ENCODE measurements at regions not wholly inside any gene's neighbourhood (a gene's known extent, or its start where the extent isn't known, plus 50 kb on each side); places are given as distances from the start of the nearest gene placed in this dataset.
"Not testable (repeated sequence)": the region's sequence is repeated elsewhere in the genome, so short reads cannot be mapped to it uniquely, and the experiment has no call there.

DNA sequence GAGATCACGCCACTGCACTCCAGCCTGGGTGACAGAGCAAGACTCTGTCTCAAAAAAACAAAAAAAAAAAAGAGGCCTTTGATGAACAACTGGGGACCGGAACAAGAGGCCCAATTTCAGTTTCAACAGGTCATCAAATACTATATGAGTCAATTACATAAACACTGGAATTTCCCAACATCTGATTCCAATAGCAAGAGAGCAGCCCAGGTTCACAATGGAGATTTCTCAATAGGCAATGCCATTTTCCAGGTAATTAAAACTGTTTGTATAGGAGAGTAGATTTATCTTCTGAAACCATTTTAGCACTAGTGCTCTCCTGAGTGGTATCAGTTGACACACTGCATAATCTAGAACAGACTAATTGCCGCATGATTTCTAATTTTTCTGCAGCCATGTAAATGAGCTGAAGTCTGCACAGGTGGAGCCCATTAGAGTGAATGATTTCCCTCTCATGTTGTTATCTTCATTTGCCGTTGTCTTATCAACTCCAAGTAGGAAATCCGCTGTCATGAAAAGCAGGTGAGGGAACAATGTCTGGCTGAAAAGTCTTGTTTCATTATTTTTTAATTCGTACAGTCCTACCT lies 264.1 kb upstream of the MEIS1 start:
- DNase-seq, result no peak

DNA sequence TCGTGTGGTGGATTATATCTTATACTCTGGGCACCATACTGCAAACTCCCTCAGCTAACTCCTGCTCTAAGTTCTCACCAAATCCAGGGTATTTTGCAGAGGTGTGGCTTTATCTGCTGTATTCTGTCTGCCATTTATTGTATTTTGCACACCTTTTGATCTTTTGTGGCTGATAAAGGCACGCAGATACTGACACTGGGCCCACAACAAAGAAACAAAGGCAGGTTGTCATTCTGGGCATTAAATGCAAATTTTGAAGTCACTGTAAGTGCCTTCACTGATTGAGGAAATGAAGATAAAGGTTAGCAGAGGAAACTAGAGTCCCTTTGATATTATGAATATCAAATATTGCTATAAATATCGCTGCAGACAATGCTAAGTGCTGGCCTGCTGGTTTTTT lies 265.8 kb upstream of the MEIS1 start:
- no peak for DNase-seq

DNA sequence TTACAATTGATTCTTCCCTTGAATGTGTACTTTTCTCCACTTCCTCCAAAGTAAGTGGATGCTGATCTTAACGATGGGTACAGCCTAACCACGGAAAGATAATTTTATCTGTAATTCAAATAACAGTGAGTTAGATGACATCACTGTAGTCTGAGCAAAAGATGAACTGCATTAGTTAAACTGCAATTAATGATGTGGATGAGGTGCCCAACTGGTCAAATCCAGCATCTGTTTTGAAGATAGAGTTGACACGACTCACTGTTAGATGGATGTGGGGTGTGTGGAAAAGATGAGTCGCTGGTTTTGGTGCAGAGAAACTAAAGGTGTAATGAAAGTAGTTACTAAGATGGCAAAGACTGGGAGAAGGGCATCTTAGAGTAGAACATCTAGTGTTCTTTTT lies 270.5 kb upstream of the MEIS1 start:
- DNase-seq, result no peak

DNA sequence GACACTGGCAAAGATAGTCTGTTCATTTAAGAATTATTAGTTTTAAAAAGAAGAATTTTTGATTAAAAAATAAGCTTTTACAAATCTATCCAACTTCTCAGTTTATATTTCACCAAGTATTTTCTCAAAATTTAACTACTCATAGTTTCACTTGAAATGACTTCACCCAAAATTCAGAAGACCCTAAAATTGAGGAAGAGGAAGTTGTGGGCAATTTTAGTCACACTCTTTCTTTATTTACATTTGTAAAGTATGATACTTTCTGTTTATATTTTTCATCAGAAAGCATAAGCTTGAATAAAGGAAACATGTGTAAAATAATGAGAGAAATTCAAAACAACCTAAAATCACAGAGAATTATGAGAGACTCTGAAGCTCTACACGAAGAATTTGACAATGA lies 278.8 kb upstream of the MEIS1 start:
- no peak for DNase-seq

DNA sequence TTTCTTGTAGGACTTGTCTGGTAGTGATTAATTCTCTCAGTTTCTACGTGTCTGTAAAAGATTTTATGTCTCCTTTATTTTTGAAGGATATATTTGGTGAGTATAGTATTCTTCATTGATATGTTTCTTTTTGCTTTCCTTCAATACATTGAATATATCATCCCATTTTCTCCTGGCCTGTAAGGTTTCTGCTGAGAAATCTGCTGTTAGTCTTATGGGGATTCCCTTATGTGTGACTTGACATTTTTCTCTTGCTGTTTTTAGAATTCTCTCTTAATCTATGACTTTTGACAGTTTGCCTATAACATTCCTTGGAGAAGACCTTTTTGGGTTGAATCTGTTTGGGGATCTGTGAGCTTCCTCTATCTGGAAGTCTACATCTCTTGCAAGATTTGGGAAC lies 281.0 kb upstream of the MEIS1 start:
- DNase-seq, result no peak

DNA sequence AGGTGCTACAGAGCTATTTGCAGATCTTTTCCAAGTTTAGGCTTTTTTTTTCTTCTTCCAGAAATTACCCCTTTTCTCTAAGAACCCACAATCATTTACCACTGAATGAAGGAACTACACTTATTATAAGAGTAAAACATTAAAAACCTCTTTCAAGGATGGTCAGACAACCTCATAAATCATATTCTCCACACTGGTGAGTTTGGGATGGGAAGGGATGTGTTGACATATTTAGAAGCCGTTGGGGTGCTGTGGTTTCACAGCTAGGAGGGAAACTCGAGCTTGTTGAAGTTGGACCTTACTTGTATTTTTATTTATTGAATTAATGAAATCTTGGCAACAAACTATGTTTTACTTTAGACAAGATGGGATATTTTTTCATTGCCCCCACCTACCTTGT lies 289.4 kb upstream of the MEIS1 start:
- no peak for DNase-seq

DNA sequence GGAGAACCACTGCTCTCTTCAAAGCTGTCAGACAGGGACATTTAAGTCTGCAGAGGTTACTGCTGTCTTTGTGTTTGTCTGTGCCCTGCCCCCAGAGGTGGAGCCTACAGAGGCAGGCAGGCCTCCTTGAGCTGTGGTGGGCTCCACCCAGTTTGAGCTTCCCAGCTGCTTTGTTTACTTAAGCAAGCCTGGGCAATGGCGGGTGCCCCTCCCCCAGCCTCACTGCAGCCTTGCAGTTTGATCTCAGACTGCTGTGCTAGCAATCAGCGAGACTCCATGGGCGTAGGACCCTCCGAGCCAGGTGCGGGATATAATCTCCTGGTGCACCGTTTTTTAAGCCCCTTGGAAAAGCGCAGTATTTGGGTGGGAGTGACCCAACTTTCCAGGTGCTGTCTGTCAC lies 290.6 kb upstream of the MEIS1 start:
- not testable (repeated sequence) for DNase-seq

DNA sequence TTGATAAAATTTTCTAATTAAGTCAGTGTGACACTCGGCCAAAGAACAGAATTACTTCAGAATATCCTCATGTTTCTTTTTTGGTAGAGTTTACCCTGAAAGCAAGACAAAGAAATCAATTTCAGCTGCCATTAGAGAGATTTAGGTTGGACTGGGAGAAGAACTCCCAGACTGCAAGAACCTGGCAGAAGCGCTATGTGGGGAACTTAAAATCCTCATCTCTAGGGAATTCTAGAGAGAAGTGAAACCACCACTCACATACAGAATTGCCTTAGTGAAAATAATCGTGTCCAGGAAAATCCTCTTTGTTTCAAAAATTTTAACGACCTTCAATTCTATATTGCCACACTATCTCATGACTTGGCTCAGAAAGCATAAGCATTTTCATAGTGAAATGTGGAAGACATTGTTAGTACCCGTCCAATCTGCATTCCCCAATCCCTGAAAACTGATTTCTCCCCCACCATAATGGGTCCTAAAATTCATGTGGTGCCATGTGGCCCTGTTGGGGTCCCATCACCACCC lies 297.3 kb upstream of the MEIS1 start:
- DNase-seq, result no peak

DNA sequence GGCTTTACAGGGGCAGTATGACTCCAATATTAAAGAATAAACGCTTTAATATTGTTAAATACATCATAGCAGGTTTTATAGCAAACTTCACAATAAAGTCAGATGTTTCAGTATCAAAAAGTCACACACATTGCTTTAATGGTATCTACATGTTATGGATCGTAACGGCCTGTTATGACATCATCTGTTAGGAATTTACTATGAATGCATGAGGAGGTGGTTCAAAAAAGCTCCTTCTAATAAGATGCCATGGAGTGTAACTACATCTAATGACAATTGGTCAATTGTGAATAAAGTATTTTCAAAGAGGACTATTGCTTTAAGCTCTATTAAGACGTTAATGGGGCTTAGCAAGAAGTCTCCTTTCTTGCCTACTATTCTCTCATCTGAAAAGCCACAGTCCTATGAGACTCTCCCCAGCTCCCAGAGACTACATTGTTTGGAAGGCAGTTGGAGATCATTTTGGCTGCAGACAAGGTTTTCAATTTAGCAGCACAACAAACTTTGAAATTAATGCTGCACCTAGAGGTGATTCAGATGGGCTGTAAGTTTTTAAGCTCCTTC lies 300.7 kb upstream of the MEIS1 start:
- DNase-seq, result no peak

DNA sequence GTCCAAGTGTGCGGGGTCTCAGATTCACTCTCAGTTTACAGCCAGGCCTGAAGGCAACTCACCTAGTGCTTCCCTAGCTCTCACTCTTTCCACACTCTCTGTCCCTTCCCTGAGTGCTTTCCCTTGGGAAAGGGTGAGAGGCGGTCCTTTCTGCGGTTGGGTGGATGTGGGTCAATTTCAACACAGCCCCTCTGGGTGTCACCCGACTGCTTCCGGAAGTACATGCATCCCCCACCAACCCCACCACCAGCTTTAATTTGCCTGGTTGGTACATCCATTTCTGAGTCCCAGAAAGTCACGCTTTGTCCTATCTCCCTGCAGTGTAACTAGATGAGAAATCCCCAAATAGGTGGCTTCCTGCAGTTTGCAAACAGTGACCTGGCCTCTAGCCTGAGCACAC lies 307.3 kb upstream of the MEIS1 start:
- DNase-seq, result no peak

DNA sequence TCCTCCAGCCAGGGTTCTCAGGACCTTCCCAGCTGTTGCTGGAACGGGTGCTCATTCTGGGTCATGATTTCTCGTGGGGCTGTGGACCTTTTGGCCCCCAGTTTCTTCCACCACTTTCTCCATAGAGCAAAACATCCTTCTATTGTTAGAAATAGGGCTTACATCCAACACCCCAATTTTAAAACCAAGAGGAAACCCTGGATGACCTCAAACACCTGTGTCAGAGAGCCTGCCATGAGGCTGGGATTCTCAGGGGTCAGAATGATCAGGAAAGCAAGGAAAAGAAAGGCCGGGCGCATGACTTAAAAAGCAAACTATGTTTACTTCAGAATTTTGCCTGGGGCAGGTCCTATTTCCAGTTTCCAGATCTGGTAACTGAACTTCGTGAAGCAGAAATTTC lies 307.9 kb upstream of the MEIS1 start:
- DNase-seq, result no peak

DNA sequence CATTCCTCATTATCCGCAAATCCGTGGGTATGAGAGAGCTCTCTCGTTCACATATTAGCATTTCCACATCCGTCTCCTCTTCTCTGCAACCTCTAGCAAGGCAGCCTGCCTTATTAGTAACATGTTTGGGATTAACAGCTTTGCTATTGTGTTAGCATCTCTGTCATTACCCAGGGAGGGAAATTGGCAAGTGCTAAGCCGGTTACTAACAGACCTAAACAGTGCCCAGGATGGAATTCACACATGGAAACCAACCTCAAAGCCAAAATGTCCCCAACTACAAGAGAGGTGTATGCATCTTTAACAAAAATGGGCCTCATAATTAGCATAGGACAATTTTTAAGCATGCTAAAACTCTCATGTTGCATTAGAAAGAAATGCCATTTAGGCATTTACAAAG lies 309.0 kb upstream of the MEIS1 start:
- DNase-seq, result no peak

DNA sequence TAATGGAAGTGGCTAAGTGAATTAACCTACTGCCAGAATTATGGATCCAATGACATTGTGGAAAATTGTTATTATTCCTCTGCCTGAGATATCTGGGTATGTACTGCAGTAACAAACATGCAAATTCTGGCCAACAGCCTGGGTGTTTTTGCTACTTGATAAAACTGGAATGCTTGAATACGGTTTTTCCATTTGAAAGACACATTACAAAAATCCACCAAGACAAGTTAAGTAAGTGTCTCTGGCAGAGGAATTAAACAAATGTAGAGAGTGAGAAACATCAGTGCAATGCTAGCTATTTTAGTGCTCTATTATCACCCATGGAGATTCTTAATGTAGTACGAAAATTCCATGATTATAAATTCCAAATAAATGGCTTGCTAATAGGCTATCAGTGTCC lies 312.4 kb upstream of the MEIS1 start:
- DNase-seq, result no peak

DNA sequence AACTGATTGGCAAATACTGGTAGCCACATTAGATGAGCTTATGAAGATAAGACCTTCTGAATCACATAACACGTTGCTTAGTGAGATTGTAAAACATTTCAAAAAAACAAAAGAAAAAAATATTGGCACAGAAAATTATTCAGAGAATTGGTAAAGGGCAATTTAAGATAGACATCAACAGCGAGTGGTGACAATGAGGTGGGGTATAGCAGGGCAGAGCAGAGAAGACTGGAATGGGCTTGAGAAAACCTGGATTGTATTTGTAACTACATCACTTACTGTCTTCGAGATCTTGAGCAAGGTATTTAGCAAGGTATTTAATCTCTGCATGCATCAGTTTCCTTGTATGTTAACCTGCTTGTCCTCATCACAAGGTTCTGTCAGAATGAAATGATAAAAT lies 313.0 kb upstream of the MEIS1 start:
- no peak for DNase-seq

DNA sequence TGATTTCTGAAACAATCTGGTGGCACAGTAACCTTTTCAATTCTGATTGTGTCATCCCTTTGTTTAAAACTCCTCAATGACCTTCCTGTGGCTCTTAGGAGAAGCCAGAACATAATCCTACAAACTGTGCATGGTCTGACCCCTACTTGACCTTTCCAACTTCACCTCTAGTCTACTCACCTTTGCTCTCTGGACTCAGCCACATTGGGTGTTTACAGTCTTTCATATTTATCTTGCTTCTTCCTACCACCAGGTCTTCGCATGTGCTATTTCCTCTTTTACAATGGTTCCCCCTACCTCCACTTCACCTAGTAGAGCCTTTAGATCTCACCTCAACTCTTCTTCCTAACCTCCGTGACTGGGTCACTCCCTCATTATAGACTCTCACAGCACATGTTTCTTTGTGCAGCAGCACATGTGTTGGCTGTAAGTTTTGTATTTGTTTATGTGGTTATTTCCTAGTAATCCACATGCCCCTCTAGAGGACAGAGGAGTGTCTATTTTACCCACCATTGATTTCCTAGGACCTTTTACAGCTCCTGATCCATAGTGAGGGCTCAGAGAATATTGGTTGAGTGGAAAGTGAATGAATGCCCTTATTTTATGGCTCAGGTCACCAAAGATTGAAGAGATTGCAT lies 320.8 kb upstream of the MEIS1 start:
- no peak for DNase-seq

DNA sequence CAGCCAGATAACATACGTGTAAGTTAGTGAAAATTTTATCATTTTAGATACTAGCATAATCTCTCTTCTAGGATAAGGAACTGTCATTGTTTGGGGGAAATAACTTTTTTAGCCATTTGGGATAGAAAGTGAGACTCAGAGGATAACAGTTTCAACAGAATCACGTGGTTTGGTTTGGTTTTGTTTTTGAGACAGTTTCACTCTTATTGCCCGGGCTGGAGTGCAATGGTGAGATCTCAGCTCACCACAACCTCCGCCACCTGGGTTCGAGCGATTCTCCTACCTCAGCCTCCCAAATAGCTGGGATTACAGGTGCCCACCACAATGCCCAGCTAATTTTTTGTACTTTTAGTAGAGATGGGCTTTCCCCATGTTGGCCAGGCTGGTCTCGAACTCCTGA lies 323.2 kb upstream of the MEIS1 start:
- no peak for DNase-seq

DNA sequence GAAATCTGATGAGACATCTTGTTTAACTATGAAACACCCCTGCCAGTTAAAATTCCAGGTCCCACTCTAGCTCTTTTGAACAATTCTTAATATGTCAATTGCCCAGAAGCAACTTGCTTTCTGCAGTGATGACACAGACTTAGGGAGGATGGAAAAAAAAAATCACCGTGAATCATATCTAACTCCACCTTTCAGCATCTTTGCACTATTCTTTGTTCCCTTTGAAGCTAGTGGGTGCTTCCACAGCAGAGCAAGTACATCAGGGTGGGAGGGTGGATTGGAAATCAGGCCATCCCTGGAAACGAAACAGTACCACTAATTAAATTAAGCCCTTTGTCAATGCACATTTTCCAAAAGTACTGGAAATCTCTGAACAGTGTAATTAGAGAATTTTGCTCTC lies 324.3 kb upstream of the MEIS1 start:
- DNase-seq, result no peak

DNA sequence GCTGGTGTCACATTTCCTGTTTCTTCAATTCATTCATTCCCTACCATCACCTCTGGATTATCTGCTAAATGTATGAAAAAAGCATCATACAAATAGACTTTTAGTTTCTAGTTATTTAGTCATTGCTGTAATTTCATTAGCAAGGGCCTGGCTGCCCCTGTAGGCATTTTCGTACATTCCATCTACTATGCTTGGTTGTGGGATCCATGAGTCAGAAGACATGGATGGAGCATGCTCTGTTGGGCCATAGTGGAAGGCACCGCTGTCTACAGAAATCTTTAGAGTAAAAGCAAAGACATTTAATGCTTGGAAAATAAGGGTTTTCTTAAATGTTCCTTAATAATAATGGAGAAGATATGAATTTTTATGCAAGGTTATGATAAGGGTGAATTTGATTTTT lies 324.8 kb upstream of the MEIS1 start:
- DNase-seq, result no peak

DNA sequence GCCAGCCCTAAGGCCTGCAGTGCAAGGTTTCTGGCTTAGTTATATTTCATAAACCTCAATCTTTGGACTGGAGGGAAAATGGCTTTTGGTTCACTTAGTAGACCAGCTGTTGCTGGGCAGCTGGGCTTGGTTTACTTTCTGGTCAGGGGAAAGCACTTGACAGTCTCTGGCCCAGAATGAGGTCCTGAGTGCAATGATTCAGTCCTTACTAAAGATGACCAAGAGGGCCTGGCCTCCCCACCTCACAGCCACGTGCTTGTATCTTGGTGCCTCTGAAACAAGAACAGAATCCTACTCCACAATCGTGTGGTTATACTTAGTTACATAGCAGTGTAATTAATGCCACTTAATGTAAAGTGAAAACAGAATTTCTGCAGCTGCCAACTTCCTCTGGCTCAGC lies 325.5 kb upstream of the MEIS1 start:
- DNase-seq, result no peak

DNA sequence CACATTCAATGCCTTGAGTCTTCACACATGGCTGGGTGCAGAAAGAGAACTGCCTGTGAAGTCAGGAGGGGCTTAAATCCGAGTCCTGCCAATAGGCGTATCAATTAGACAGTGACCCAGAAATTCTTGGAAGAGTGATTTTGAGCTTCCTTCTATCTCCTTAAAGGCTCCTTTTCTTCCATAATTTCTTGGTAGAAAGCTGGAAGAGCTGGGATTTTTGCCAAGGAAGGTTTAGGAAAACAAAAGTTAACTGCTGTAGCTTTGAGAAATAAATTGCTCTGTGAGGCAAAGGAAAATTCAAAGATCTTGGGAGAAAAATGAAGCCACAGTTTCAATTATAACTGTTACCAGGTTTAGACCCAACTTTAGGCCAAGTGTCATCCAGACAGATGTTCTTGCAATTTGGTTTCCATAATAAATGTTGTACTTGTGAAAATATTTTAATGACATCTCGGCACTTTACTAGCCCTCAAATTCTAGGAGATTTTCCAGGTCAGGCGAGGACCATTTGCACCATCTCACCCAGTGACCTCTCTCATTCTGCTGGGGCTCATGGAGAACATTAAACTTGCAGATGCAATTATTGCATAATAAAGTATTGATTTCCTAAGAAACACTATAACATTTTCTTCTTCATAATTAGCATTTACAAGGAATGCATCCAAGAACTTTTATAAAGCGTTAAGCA lies 329.7 kb upstream of the MEIS1 start:
- no peak for DNase-seq

DNA sequence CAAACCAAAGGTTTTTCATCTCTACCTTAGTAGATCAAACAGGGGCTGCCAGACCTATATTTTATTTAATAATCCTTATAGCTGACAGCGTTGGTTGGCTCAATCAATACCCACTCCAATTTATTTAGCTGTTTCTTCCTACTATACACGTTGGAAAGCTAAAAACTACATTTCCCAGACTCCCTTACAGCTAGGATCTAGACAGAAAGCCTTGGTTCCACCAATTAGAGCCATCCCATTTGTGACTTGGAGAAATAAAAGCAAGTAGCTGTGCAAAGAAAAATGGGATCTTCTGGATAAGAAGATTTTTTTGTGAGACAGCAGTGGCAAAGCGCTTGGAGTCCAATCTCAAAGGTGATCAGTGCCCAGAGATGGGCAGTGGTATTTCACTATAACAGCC lies 331.3 kb upstream of the MEIS1 start:
- no peak for DNase-seq

DNA sequence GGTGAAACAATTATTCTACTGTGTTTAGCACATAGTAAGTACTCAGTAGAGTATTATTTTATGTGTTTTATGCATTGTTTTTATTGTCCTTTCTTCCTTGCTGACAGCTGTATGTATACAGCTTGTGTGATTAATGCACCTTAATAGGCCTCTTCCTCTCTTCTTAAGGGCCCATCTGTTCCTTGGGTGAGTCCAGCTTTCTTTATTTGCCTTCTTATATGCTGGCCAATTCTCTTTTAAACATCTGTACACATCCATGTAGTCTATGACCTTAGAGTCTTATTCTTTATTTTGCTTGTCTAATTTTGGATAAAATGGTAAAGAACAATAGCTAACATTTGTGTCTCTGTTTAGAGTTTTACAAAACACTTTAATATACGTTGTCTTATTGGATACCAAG lies 333.7 kb upstream of the MEIS1 start:
- DNase-seq, result no peak

DNA sequence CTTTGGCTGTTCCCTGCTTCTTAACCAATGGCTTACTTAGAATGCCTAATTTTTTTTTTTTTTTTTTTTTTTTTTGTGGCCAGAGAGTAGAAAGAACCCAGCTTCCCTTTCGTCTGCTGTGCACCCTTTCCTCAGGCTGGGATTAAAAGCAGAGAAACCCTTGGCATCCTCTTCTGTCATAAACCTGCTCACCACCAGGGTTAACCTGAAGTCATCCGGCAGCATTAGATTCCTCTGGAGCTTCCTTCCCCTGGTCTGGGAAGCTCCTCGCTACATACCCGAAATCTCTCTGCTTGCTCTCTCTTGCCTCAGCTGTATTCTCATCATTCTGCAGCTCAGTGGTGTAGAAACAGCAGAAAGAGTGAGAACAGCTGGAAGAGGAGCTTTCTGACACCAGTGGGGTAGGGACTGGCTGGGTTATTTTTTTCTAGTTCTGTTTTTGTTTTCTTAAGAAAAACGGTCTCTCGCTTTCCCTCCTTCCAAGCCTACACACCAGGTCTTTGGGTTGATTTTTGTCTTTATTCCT lies 339.0 kb upstream of the MEIS1 start:
- no peak for DNase-seq

DNA sequence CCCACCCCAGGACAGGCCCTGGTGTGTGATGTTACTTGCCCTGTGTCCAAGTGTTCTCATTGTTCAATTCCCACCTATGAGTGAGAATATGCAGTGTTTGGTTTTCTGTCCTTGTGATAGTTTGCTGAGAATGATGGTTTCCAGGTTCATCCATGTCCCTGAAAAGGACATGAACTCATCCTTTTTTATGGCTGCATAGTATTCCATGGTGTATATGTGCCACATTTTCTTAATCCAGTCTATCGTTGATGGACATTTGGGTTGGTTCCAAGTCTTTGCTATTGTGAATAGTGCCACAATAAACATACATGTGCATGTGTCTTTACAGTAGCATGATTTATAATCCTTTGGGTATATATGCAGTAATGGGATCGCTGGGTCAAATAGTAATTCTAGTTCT lies 340.2 kb upstream of the MEIS1 start:
- DNase-seq, result not testable (repeated sequence)
